Gastrocnemius medialis (tissue), 4 donors: ENCODE measurements at regions not wholly inside any gene's neighbourhood (a gene's known extent, or its start where the extent isn't known, plus 50 kb on each side); places are given as distances from the start of the nearest gene placed in this dataset.

Source experiments
- ATAC-seq, 2 donors: fragments of 150-250 bp; one replicate each; pipeline ENCODE4 v1.9.1; 2016
- DNase-seq, 2 donors: peaks; one replicate each; pipeline ENCODE4 v3.0.0-alpha.2; 2019
- H3K27ac ChIP-seq, 4 donors: fragments of 200-600 bp; sonication (generic); 1 replicate in 1 of 4; 2 replicates in 3 of 4; pipeline ENCODE4 v1.5.1; 2016 to 2018; ENCODE audit warnings: mild to moderate bottlenecking in 2 of 4, moderate library complexity in 1 of 4
- H3K27me3 ChIP-seq, 3 donors: fragments of 200-600 bp; sonication (generic) in 2 of 3; 1 replicate in 1 of 3; 2 replicates in 2 of 3; pipeline versions ENCODE4 v1.5.1 to v1.6.0; 2016 to 2019; ENCODE audit warnings: mild to moderate bottlenecking in 1 of 3, moderate library complexity in 1 of 3
- H3K36me3 ChIP-seq, 2 donors: fragments of 200-600 bp; sonication (generic) in 1 of 2; one replicate each; pipeline ENCODE4 v1.5.1; 2017 to 2018
- H3K4me1 ChIP-seq, 2 donors: fragments of 200-600 bp; sonication (generic) in 1 of 2; one replicate each; pipeline ENCODE4 v1.5.1; 2016 to 2017; ENCODE audit warnings: mild to moderate bottlenecking in 2 of 2
- H3K4me3 ChIP-seq, 4 donors: fragments of 200-600 bp; sonication (generic) in 3 of 4; 1 replicate in 1 of 4; 2 replicates in 3 of 4; pipeline ENCODE4 v1.5.1; 2016 to 2019; ENCODE audit warnings: mild to moderate bottlenecking in 2 of 4
- H3K9me3 ChIP-seq, 3 donors: fragments of 200-600 bp; sonication (generic) in 2 of 3; 1 replicate in 1 of 3; 2 replicates in 2 of 3; pipeline ENCODE4 v1.5.1; 2016 to 2019
- CTCF ChIP-seq, 5 experiments: fragments of 450-650 bp in 3 of 5; fragments of 200-600 bp in 2 of 5; sonication (generic) in 2 of 5; IDR thresholded peaks in 4 of 5; conservative IDR thresholded peaks in 1 of 5; 1 replicate in 4 of 5; 2 replicates in 1 of 5; pipeline ENCODE4 v1.5.1; 2016 to 2019; ENCODE audit warnings: antibody characterized with exemption in 5 of 5, mild to moderate bottlenecking in 3 of 5, moderate library complexity in 3 of 5
- POLR2A ChIP-seq, 2 donors: fragments of 450-650 bp; IDR thresholded peaks; one replicate each; pipeline ENCODE4 v1.6.1; 2017; ENCODE audit warnings: antibody characterized with exemption in 2 of 2, mild to moderate bottlenecking in 2 of 2, moderate library complexity in 2 of 2
- in situ Hi-C, 4 donors: fragments of 200-750 bp; cut with MboI; loops; one replicate each; pipeline versions ENCODE4 v1.15.0 to v1.8.0; 2017; ENCODE audit warnings: low sequenced_read_pairs in 4 of 4
- intact Hi-C: fragments of 100-400 bp; cut with DNase I; formaldehyde crosslinking; loops from one replicate; pipeline ENCODE4 v1.15.1; 2023; ENCODE audit warnings: low total_unique reads

GRCh38 chr14:105860615-105861580 lies 334.5 kb downstream of the TMEM121 start:
- DNase-seq (peak in 1 of 2 donors; percentile 3), ATAC-seq (no peak)
- Histone ChIP-seq H3K27me3 (no peaks in the 10 kb centered on the region), H3K27ac (no peak overlapping the region), H3K9me3 (no peaks in the 10 kb centered on the region), H3K36me3 (no peaks in the 10 kb centered on the region), H3K4me3 (no peak overlapping the region), H3K4me1 (no peaks in the 10 kb centered on the region)
- TF ChIP-seq POLR2A (IDR thresholded peaks at IDR 0.05), result no peak
- no peak for TF ChIP-seq CTCF (IDR thresholded peaks at IDR 0.05 in 4 of 5, conservative IDR thresholded peaks at IDR 0.05 in 1 of 5)
- intact Hi-C loops, result no loop called here
- in situ Hi-C loops, result no loop called here

- no peak for TF ChIP-seq CTCF (IDR thresholded peaks at IDR 0.05 in 4 of 5, conservative IDR thresholded peaks at IDR 0.05 in 1 of 5)
- no peak for TF ChIP-seq POLR2A (IDR thresholded peaks at IDR 0.05)
- no peaks in the 10 kb centered on the region for H3K36me3 ChIP-seq
- H3K9me3 ChIP-seq, result no peaks in the 10 kb centered on the region
- no peak overlapping the region for H3K27ac ChIP-seq
- H3K4me3 ChIP-seq, result no peak overlapping the region
- no peak for DNase-seq
- no peak for ATAC-seq
- in situ Hi-C loops, result no loop called here
- no peaks in the 10 kb centered on the region for H3K4me1 ChIP-seq
- no peaks in the 10 kb centered on the region for H3K27me3 ChIP-seq
- intact Hi-C loops, result no loop called here
These were observed 335.6 kb downstream of the TMEM121 start for GRCh38 chr14:105861985-105862465.

GRCh38 chr14:105862581-105863239 lies 336.3 kb downstream of the TMEM121 start:
- no peak overlapping the region for H3K4me3 ChIP-seq

More at GRCh38 chr14:105862581-105863239, 336.3 kb downstream of the TMEM121 start:
- intact Hi-C loops (no loop called here), in situ Hi-C loops (no loop called here)
- no peak for TF ChIP-seq POLR2A (IDR thresholded peaks at IDR 0.05)
- no peak for TF ChIP-seq CTCF (IDR thresholded peaks at IDR 0.05 in 4 of 5, conservative IDR thresholded peaks at IDR 0.05 in 1 of 5)
- no peaks in the 10 kb centered on the region for H3K36me3 ChIP-seq
- ATAC-seq, result no peak
- peak in 1 of 2 donors; percentile 2 for DNase-seq
- no peaks in the 10 kb centered on the region for H3K27me3 ChIP-seq
- H3K4me1 ChIP-seq, result no peaks in the 10 kb centered on the region
- H3K27ac ChIP-seq, result no peak overlapping the region
- no peaks in the 10 kb centered on the region for H3K9me3 ChIP-seq
